DND-41 (cell line): ENCODE measurements at regions not wholly inside any gene's neighbourhood (a gene's known extent, or its start where the extent isn't known, plus 50 kb on each side); places are given as distances from the start of the nearest gene placed in this dataset.

Source experiments
- ATAC-seq: fragments of 200-7000 bp; cut with Tn5 transposase; 3 replicates; pipeline ENCODE4 v1.9.1; 2021; ENCODE audit warnings: low read depth; ENCODE audit not compliant: insufficient read depth
- DNase-seq: peaks from one replicate; pipeline ENCODE4 v3.0.0-alpha.2; 2020
- H2AFZ ChIP-seq: 2 replicates; pipeline ENCODE4 v1.6.0; 2012; ENCODE audit warnings: low read depth, low read length
- H3K27ac ChIP-seq: 2 replicates; pipeline ENCODE4 v1.5.1; 2012; ENCODE audit warnings: low read length, inconsistent platforms
- H3K27me3 ChIP-seq: fragments of 200-600 bp; sonication (generic); 2 replicates; pipeline ENCODE4 v1.6.0; 2012; ENCODE audit warnings: low read length, mild to moderate bottlenecking, inconsistent platforms; ENCODE audit not compliant: insufficient read depth, poor library complexity
- H3K36me3 ChIP-seq: 2 replicates; pipeline ENCODE4 v1.5.1; 2012; ENCODE audit warnings: low read length, inconsistent platforms; ENCODE audit not compliant: insufficient read depth
- H3K4me1 ChIP-seq: 2 replicates; pipeline ENCODE4 v1.5.1; 2012; ENCODE audit warnings: mild to moderate bottlenecking, low read length; ENCODE audit not compliant: insufficient read depth
- H3K4me2 ChIP-seq: 2 replicates; pipeline ENCODE4 v1.6.0; 2012; ENCODE audit warnings: mild to moderate bottlenecking, moderate library complexity, low read length, inconsistent platforms; ENCODE audit not compliant: insufficient read depth
- H3K4me3 ChIP-seq, 2 experiments: fragments of 200-600 bp in 1 of 2; shearing (Covaris generic) in 1 of 2; 2 replicates each; pipeline ENCODE4 v1.5.1; 2012 to 2016; ENCODE audit warnings: inconsistent platforms in 2 of 2, low read length in 2 of 2, mild to moderate bottlenecking in 2 of 2, low read depth in 1 of 2, moderate library complexity in 1 of 2
- H3K79me2 ChIP-seq: 2 replicates; pipeline ENCODE4 v1.6.0; 2012; ENCODE audit warnings: low read length, inconsistent platforms; ENCODE audit not compliant: insufficient read depth
- H3K9ac ChIP-seq: 2 replicates; pipeline ENCODE4 v1.6.0; 2012; ENCODE audit warnings: low read depth, mild to moderate bottlenecking, inconsistent platforms, low read length, moderate library complexity
- H3K9me3 ChIP-seq: 2 replicates; pipeline ENCODE4 v1.5.1; 2012; ENCODE audit warnings: low read length, moderate library complexity, mild to moderate bottlenecking, inconsistent platforms; ENCODE audit not compliant: insufficient read depth, severe bottlenecking
- H4K20me1 ChIP-seq: 2 replicates; pipeline ENCODE4 v1.6.0; 2012; ENCODE audit warnings: low read length; ENCODE audit not compliant: insufficient read depth
- CTCF ChIP-seq: IDR thresholded peaks from 2 replicates; pipeline ENCODE4 v1.5.1; 2012; ENCODE audit warnings: borderline replicate concordance, low read length, moderate library complexity, mild to moderate bottlenecking; ENCODE audit not compliant: poor library complexity, severe bottlenecking; ENCODE audit errors: extremely low read depth
- EZH2 ChIP-seq: IDR thresholded peaks from 3 replicates; pipeline ENCODE4 v1.6.1; 2012; ENCODE audit warnings: borderline replicate concordance, low read depth, mild to moderate bottlenecking, moderate library complexity, low read length, inconsistent platforms; ENCODE audit not compliant: severe bottlenecking

DNA sequence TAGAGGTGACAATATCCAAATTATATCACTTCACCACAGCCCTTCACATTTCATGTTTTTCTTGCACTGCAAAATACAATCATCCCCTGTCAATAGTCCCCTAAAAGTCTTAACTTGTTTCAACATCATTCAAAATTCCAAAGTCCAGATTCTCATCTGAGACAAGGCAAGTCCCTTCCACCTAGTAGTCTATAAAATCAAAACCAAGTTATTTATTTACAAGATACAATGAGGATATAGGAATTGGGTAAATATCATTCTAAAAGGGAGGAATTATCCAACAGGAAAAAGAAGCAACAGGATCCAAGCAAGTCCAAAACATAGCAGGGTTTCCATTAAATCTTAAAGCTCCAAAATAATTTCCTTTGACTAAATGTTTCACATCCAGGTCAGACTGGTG, 1076.1 kb upstream of the TMEFF2 start:
- TF ChIP-seq EZH2 = no peak
- no peak for TF ChIP-seq CTCF

DNA sequence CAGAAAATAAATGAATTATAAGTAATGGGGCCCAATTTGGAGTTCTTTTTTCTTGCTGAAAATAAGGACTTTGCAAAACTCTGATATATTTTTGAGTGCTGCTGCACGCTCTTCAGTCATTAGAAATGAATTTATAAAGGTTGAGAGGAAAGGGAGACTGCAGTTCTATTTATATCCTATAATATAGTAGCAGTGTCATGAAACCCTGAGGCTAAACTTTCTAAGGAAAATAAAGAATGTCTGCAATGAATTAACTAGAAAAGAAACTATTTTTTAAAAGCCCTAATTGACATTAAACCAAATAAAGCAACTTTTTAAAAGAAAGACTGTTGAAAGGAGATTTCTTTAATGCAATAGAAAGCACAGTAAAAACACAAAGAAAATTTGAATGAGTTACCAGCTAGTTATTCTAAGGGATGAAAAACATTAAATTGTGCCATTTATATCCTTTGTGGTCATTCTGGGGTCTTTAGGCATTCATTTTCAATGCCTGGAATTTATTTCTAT, 1072.8 kb upstream of the TMEFF2 start:
- Histone ChIP-seq H3K4me3 (no peak overlapping the region), H2AFZ (no peak overlapping the region), H3K4me2 (no peak overlapping the region), H3K36me3 (no peaks in the 10 kb centered on the region), H3K79me2 (no peaks in the 10 kb centered on the region), H3K27ac (no peak overlapping the region), H3K9ac (no peak overlapping the region), H3K9me3 (no peaks in the 10 kb centered on the region), H4K20me1 (no peaks in the 10 kb centered on the region), H3K27me3 (no peaks in the 10 kb centered on the region), H3K4me1 (no peaks in the 10 kb centered on the region)
- DNase-seq (no peak), ATAC-seq (no peak)
- TF ChIP-seq EZH2 (no peak), CTCF (no peak)

More for the DNA sequence above, 1076.1 kb upstream of the TMEFF2 start:
- H3K4me3 ChIP-seq = no peak overlapping the region
- H3K9me3 ChIP-seq = no peaks in the 10 kb centered on the region
- no peak overlapping the region for H3K4me2 ChIP-seq
- H2AFZ ChIP-seq = no peak overlapping the region
- no peaks in the 10 kb centered on the region for H3K79me2 ChIP-seq
- H3K36me3 ChIP-seq = no peaks in the 10 kb centered on the region
- no peak overlapping the region for H3K9ac ChIP-seq
- no peaks in the 10 kb centered on the region for H3K4me1 ChIP-seq
- H3K27ac ChIP-seq = no peak overlapping the region
- H3K27me3 ChIP-seq = no peaks in the 10 kb centered on the region
- H4K20me1 ChIP-seq = no peaks in the 10 kb centered on the region
- DNase-seq = no peak
- no peak for ATAC-seq

DNA sequence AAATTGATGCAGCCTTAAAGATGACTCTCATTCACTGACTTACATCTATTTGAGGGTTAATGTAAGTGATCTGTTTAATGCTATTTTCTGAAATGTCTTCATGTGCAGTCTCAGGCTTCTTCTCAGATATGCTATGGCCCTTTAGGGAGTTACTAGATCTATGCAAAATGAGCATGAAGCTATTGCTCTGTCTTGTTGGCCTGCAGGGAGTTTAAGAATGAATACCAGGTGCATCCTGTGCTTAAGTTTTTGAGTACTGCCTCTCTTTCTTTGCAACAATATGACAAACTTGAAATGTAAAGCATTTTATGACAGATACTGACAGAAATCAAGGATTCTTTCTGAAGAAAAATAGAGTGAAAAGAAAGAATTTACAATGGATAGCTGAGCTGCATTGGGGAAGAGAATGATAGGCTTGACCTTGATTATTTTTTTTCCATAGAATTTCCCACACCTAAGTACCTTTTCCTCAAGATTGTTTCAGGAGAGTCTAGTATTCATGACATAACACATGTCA, 1058.3 kb upstream of the TMEFF2 start:
- Histone ChIP-seq H3K9ac (no peak overlapping the region), H3K4me2 (no peak overlapping the region), H4K20me1 (no peaks in the 10 kb centered on the region), H3K4me3 (no peak overlapping the region), H3K36me3 (no peaks in the 10 kb centered on the region), H3K79me2 (no peaks in the 10 kb centered on the region), H3K27ac (no peak overlapping the region), H2AFZ (0 out of 2 replicates have a peak overlapping the region, but pooled peaks have one; percentile 10), H3K27me3 (no peaks in the 10 kb centered on the region), H3K4me1 (peaks cover 8% of the 10 kb centered on the region), H3K9me3 (no peaks in the 10 kb centered on the region)
- DNase-seq = no peak
- peak; percentile 40; the same call in 1 of the 3 replicates for ATAC-seq
- no peak for TF ChIP-seq EZH2
- TF ChIP-seq CTCF = no peak
